Adrenal gland (tissue), 9 donors: ENCODE measurements at regions not wholly inside any gene's neighbourhood (a gene's known extent, or its start where the extent isn't known, plus 50 kb on each side); places are given as distances from the start of the nearest gene placed in this dataset.

ENCODE experiments used
- DNase-seq, 7 donors: peaks; one replicate each; pipeline ENCODE4 v3.0.0-alpha.2; 2019 to 2020
- H3K27ac ChIP-seq, 5 donors: fragments of 200-600 bp; sonication (generic) in 4 of 5; 1 replicate in 3 of 5; 2 replicates in 2 of 5; pipeline versions ENCODE4 v1.5.1 to v1.8.0; 2016 to 2020; ENCODE audit warnings: mild to moderate bottlenecking in 1 of 5
- H3K27me3 ChIP-seq: fragments of 200-600 bp; 2 replicates; pipeline ENCODE4 v1.8.0; 2021
- H3K36me3 ChIP-seq, 2 donors: fragments of 200-600 bp; replicated peaks in 1 of 2; 1 replicate in 1 of 2; 2 replicates in 1 of 2; pipeline versions ENCODE4 v1.5.1 to v1.8.0; 2018 to 2022
- H3K4me1 ChIP-seq, 2 donors: fragments of 200-600 bp; replicated peaks in 1 of 2; 1 replicate in 1 of 2; 2 replicates in 1 of 2; pipeline versions ENCODE4 v1.5.1 to v1.8.0; 2018 to 2021
- H3K4me3 ChIP-seq, 4 donors: fragments of 200-600 bp; sonication (generic) in 3 of 4; one replicate each; pipeline ENCODE4 v1.5.1; 2016 to 2018
- H3K9me3 ChIP-seq, 3 donors: fragments of 200-600 bp; sonication (generic) in 1 of 3; replicated peaks in 1 of 3; 1 replicate in 2 of 3; 2 replicates in 1 of 3; pipeline versions ENCODE4 v1.5.1 to v1.8.0; 2016 to 2021
- CTCF ChIP-seq, 6 experiments: fragments of 450-650 bp in 4 of 6; fragments of 200-600 bp in 2 of 6; sonication (generic) in 1 of 6; IDR thresholded peaks; 1 replicate in 5 of 6; 2 replicates in 1 of 6; pipeline versions ENCODE4 v1.5.1 to v1.8.0; 2016 to 2021; ENCODE audit warnings: antibody characterized with exemption in 6 of 6, mild to moderate bottlenecking in 2 of 6, moderate library complexity in 1 of 6
- POLR2A ChIP-seq, 2 donors: fragments of 450-650 bp; IDR thresholded peaks; one replicate each; pipeline ENCODE4 v1.6.1; 2017; ENCODE audit warnings: antibody characterized with exemption in 2 of 2, mild to moderate bottlenecking in 2 of 2, moderate library complexity in 1 of 2
- WGBS, 4 donors: extraction: QIAGEN DNeasy Blood & Tissue Kit in 2 of 4; methylation state at CpG; one replicate each; pipeline versions ENCODE4 v1.1.5 to v1.1.7; 2013 to 2017; 5-methylcytosine and 5-hydroxymethylcytosine counted together
- intact Hi-C, 2 donors: fragments of 100-400 bp; cut with DNase I; formaldehyde crosslinking; loops; one replicate each; pipeline versions ENCODE4 v1.14.1 to v1.15.0; 2022 to 2023
- donor health status: healthy with polysubstance abuse.
- donor health status: Bipolar disorder and iron deficiency.
- donor health status: DM: yes; HTN: yes; CAD: no.
- donor health status: DM: no; HTN: no; CAD: no.
- donor health status: DM: no; HTN: no; CAD: no.

GRCh38 chr10:4066581-4067390 lies 281.8 kb upstream of the KLF6 start:
- intact Hi-C loops, result no loop called here
- DNase-seq, result no peak
- Histone ChIP-seq H3K9me3 (no peaks in the 10 kb centered on the region), H3K36me3 (no peaks in the 10 kb centered on the region), H3K4me1 (peaks cover 0 to 13% of the 10 kb centered on the region in 2 donors), H3K4me3 (no peak overlapping the region), H3K27ac (no peak overlapping the region), H3K27me3 (no peaks in the 10 kb centered on the region)
- no peak for TF ChIP-seq CTCF (IDR thresholded peaks at IDR 0.05)
- no peak for TF ChIP-seq POLR2A (IDR thresholded peaks at IDR 0.05)
- WGBS, 4 donors, result 71 to 83% (median 78%) methylated on average over 4 of the region's 4 CpGs

GRCh38 chr10:4064489-4064888 lies 279.5 kb upstream of the KLF6 start:
- Histone ChIP-seq H3K9me3 (no peaks in the 10 kb centered on the region), H3K36me3 (no peaks in the 10 kb centered on the region), H3K4me1 (peaks cover 0 to 11% of the 10 kb centered on the region in 2 donors), H3K27ac (no peak overlapping the region), H3K27me3 (no peaks in the 10 kb centered on the region), H3K4me3 (no peak overlapping the region)
- intact Hi-C loops, result no loop called here
- TF ChIP-seq POLR2A (IDR thresholded peaks at IDR 0.05) (no peak), CTCF (IDR thresholded peaks at IDR 0.05) (no peak)
- no peak for DNase-seq
- 85 to 95% (median 90%) methylated on average over 6 of the region's 6 CpGs for WGBS, 4 donors

- no peak for TF ChIP-seq POLR2A (IDR thresholded peaks at IDR 0.05)
- no peak for TF ChIP-seq CTCF (IDR thresholded peaks at IDR 0.05)
- Histone ChIP-seq H3K36me3 (no peaks in the 10 kb centered on the region), H3K27ac (no peak overlapping the region), H3K9me3 (no peaks in the 10 kb centered on the region), H3K4me3 (no peak overlapping the region), H3K4me1 (peaks cover 0 to 8% of the 10 kb centered on the region in 2 donors), H3K27me3 (no peaks in the 10 kb centered on the region)
- intact Hi-C loops, result no loop called here
- no peak for DNase-seq
- 89 to 96% (median 90%) methylated on average over 3 of the region's 3 CpGs for WGBS, 4 donors
Observed at GRCh38 chr10:4063717-4064116, 278.7 kb upstream of the KLF6 start.

GRCh38 chr10:4062751-4063150 lies 277.7 kb upstream of the KLF6 start:
- H3K27ac ChIP-seq, result no peak overlapping the region
- no peak overlapping the region for H3K4me3 ChIP-seq
- no peaks in the 10 kb centered on the region for H3K27me3 ChIP-seq
- no peaks in the 10 kb centered on the region for H3K9me3 ChIP-seq
- 94 to 100% (median 97%) methylated on average over 6 of the region's 6 CpGs for WGBS, 4 donors
- peaks cover 0 to 8% of the 10 kb centered on the region in 2 donors for H3K4me1 ChIP-seq
- intact Hi-C loops, result no loop called here
- no peaks in the 10 kb centered on the region for H3K36me3 ChIP-seq
- no peak for TF ChIP-seq CTCF (IDR thresholded peaks at IDR 0.05)
- no peak for TF ChIP-seq POLR2A (IDR thresholded peaks at IDR 0.05)
- DNase-seq, result no peak
